LoVo (cell line): ENCODE measurements at regions not wholly inside any gene's neighbourhood (a gene's known extent, or its start where the extent isn't known, plus 50 kb on each side); places are given as distances from the start of the nearest gene placed in this dataset.

ENCODE experiments used
- DNase-seq: peaks from one replicate; pipeline ENCODE4 v3.0.0-alpha.2; 2016; ENCODE audit warnings: low spot score

GRCh38 chr17:74146196-74146595 lies 57.3 kb upstream of the RPL38 start:
- DNase-seq = no peak

- DNase-seq = no peak
Observed at GRCh38 chr17:74147056-74147835, 56.2 kb upstream of the RPL38 start.

GRCh38 chr17:74147966-74148365 lies 55.5 kb upstream of the RPL38 start:
- DNase-seq = no peak

- no peak for DNase-seq
Observed at GRCh38 chr17:74148446-74148845, 55.0 kb upstream of the RPL38 start.

- DNase-seq = no peak
Observed at GRCh38 chr17:74148901-74149596, 54.4 kb upstream of the RPL38 start.

GRCh38 chr17:74149597-74150427 lies 53.7 kb upstream of the RPL38 start:
- no peak for DNase-seq

- DNase-seq = no peak
Observed at GRCh38 chr17:74150428-74151025, 53.0 kb upstream of the RPL38 start.

- no peak for DNase-seq
Observed at GRCh38 chr17:74151551-74152315, 51.7 kb upstream of the RPL38 start.

GRCh38 chr17:74152591-74153455 lies 50.7 kb upstream of the RPL38 start:
- DNase-seq = no peak

- no peak for DNase-seq
Observed at GRCh38 chr17:74153456-74153810, 50.0 kb upstream of the RPL38 start.
